Effector memory CD4-positive, alpha-beta T cell (primary cell): ENCODE measurements at regions not wholly inside any gene's neighbourhood (a gene's known extent, or its start where the extent isn't known, plus 50 kb on each side); places are given as distances from the start of the nearest gene placed in this dataset.

ENCODE experiments used
- DNase-seq, 3 donors: peaks; one replicate each; pipeline ENCODE4 v3.0.0-alpha.2; 2020
- H3K27ac ChIP-seq: 2 replicates; pipeline ENCODE4 v1.7.0; 2013; ENCODE audit warnings: mild to moderate bottlenecking, low read length, moderate library complexity; ENCODE audit not compliant: insufficient read depth, poor library complexity, severe bottlenecking
- H3K27me3 ChIP-seq: replicated peaks from 2 replicates; pipeline ENCODE4 v1.7.0; 2013; ENCODE audit warnings: mild to moderate bottlenecking, low read length; ENCODE audit not compliant: insufficient read depth, control insufficient read depth, poor library complexity, severe bottlenecking
- H3K36me3 ChIP-seq: 2 replicates; pipeline ENCODE4 v1.7.0; 2013; ENCODE audit warnings: mild to moderate bottlenecking, low read length, moderate library complexity; ENCODE audit not compliant: control insufficient read depth, insufficient read depth
- H3K4me1 ChIP-seq: 2 replicates; pipeline ENCODE4 v1.7.0; 2013; ENCODE audit warnings: low read length, mild to moderate bottlenecking; ENCODE audit not compliant: control insufficient read depth, insufficient read depth, poor library complexity, severe bottlenecking
- H3K4me3 ChIP-seq: 2 replicates; pipeline ENCODE4 v1.7.0; 2013; ENCODE audit warnings: low read length, low read depth, mild to moderate bottlenecking; ENCODE audit not compliant: insufficient read depth, poor library complexity, severe bottlenecking
- H3K9me3 ChIP-seq: 2 replicates; pipeline ENCODE4 v1.7.0; 2013; ENCODE audit warnings: mild to moderate bottlenecking, low read length, moderate library complexity; ENCODE audit not compliant: control insufficient read depth

DNA sequence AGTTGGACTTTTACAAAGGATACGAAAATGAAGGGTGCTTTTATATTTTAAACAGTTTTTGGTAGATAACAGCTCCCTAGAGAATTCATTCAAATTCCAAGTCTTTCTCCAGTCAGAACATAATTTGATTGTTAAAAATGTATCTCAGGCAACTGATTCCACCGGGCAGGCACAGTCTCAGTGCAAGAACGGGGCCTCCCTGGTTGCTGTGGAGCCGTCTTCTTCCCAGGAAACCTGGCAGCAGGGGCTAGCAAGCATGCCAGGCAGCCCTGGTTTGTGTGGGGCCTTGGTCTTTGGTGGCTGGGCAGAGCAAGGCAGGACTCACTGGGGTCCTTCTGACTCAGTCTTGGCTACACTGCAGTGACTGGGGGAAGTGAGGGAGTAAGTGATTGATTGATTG lies 143.5 kb downstream of the NXNL2 start:
- no peak overlapping the region for H3K4me3 ChIP-seq

DNA sequence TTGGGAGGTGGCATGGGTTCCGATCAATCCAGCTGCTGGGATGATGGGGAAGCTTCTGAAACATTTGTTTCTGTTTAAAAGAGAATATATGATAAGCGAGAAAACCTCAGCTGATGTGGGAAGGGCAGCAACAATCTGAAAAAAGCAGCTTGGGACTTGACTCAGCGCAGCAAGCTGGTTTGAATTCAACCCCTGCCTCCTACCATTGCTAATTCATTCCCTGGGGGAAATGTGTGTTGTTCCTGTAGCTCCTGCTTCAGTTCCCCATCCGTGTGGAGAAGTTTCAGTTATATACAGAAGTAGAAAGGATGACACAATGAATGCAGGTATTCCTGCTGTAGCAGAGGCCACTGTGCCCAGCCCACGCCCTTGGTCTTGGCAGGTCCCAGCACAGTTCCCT lies 145.1 kb downstream of the NXNL2 start:
- DNase-seq = no peak
- Histone ChIP-seq H3K9me3 (no peaks in the 10 kb centered on the region), H3K27me3 (no peaks in the 10 kb centered on the region), H3K4me3 (no peak overlapping the region), H3K36me3 (no peaks in the 10 kb centered on the region), H3K4me1 (no peaks in the 10 kb centered on the region), H3K27ac (no peak overlapping the region)

More for the DNA sequence above, 143.5 kb downstream of the NXNL2 start:
- H3K4me1 ChIP-seq = no peaks in the 10 kb centered on the region
- H3K9me3 ChIP-seq = no peaks in the 10 kb centered on the region
- H3K27ac ChIP-seq = no peak overlapping the region
- DNase-seq = no peak
- no peaks in the 10 kb centered on the region for H3K36me3 ChIP-seq
- no peaks in the 10 kb centered on the region for H3K27me3 ChIP-seq

DNA sequence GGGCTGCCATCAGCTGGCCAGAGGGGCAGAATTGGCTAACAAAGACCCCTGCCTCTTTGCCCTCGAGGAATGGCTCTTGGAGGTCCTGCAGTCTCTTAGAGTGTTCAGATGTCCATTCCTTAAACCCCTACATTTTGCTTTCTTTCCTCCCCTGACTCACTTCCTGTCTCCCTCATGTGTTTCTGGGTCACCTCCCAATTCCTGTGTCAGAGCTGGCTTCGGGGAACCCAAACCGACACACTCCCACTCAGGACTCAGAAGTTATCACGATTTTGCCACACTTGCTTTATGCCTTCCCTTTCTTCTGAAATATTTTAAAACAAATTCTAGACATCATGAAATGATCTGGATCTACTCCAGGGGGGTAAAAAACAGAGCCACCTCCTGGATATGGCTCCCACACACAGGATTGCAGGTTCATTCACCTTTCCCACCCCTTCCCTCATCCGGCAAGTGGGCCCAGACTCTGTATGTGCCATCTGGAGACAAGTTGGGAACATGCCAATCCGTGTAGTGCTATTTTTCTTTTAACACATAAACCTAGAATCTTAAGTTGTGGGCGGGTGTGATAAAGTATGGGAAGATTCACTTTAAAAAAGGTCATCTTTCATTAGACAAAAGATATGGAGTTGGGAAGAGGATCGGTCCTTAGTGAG lies 145.7 kb downstream of the NXNL2 start:
- Histone ChIP-seq H3K4me1 (no peaks in the 10 kb centered on the region), H3K9me3 (no peaks in the 10 kb centered on the region), H3K27ac (no peak overlapping the region), H3K4me3 (no peak overlapping the region), H3K36me3 (no peaks in the 10 kb centered on the region), H3K27me3 (no peaks in the 10 kb centered on the region)
- no peak for DNase-seq

DNA sequence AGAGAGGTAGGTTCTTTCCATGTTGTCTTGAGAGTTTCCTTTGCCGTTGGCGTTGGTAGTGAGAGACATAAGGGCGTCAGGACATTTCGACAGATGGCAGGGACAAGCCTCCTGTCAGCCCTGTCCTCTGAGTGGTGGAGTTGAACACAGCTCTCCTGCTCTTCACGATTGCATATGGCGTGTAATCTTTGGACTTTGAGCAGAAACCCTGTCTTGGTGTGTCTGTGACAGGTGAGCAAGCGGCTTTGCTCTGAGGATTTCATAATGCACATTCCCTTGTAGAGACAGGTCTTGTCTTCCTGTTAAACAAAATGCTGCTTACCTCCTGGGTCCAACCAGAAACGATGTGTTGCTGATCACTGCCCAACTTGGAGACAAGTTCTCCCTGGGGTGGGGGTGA lies 146.5 kb downstream of the NXNL2 start:
- no peak for DNase-seq

DNA sequence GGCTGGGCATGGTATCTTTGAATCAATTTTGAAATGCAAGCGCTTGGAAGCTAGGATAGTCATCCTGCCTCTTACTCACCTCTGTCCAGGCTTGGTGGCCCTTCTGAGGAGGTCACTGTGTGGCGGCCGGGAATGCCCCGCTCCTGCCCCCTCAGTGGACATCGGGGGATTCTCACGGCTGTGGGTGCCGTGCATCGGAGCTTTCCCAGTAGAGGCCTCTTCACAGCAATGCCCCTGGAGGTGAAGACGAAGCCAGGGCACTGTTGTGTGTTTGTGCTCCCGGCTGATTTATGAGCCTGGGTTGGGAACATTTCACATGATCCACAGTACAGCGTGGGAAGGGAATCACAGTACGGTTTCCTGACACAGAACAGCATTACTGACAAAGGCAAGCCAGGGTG lies 147.5 kb downstream of the NXNL2 start:
- Histone ChIP-seq H3K27me3 (no peaks in the 10 kb centered on the region), H3K9me3 (no peaks in the 10 kb centered on the region), H3K4me3 (no peak overlapping the region), H3K27ac (no peak overlapping the region), H3K36me3 (no peaks in the 10 kb centered on the region), H3K4me1 (no peaks in the 10 kb centered on the region)
- DNase-seq = no peak

More for the DNA sequence above, 146.5 kb downstream of the NXNL2 start:
- Histone ChIP-seq H3K9me3 (no peaks in the 10 kb centered on the region), H3K4me3 (no peak overlapping the region), H3K27me3 (no peaks in the 10 kb centered on the region), H3K27ac (no peak overlapping the region), H3K4me1 (no peaks in the 10 kb centered on the region), H3K36me3 (no peaks in the 10 kb centered on the region)

DNA sequence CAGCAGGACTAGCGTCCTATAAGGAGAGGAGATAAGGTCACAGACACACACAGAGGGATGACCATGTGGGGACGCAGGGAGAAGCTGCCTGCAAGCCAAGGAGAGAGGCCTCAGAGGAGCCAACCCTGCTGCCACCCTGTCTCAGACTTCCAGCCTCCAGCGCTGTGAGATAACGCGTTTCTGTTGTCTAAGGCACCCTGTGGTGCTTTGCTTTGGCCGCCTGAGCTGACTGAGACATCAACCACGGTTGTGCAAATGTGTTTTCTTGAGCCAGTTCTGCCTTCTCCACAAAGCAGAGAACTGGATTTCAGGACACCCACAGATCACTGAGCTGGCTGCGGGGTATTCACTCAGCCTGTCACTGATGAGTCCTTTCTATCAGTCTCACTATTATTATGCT lies 149.1 kb downstream of the NXNL2 start:
- Histone ChIP-seq H3K27ac (no peak overlapping the region), H3K9me3 (no peaks in the 10 kb centered on the region), H3K4me3 (no peak overlapping the region), H3K4me1 (no peaks in the 10 kb centered on the region), H3K36me3 (no peaks in the 10 kb centered on the region), H3K27me3 (no peaks in the 10 kb centered on the region)
- no peak for DNase-seq

DNA sequence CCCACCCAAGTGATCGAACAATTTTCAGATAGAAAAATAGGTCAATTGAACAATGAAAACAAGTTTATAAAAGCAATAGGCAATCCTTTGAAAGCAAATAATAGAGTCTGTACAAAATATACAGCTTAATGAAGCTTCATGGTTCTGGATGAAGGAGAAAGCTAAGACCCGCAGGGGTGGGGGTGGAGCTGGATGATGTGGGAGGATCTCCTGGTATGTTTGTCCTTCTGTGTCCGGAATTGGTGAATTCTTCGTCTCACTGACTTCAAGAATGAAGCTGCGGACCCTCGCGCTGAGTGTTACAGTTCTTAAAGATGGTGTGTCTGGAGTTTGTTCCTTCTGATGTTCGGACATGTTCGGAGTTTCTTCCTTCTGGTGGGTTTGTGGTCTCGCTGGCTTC lies 149.9 kb downstream of the NXNL2 start:
- H3K27ac ChIP-seq = no peak overlapping the region
- H3K9me3 ChIP-seq = no peaks in the 10 kb centered on the region
- no peaks in the 10 kb centered on the region for H3K36me3 ChIP-seq
- no peaks in the 10 kb centered on the region for H3K27me3 ChIP-seq
- DNase-seq = no peak
- no peaks in the 10 kb centered on the region for H3K4me1 ChIP-seq
- no peak overlapping the region for H3K4me3 ChIP-seq

DNA sequence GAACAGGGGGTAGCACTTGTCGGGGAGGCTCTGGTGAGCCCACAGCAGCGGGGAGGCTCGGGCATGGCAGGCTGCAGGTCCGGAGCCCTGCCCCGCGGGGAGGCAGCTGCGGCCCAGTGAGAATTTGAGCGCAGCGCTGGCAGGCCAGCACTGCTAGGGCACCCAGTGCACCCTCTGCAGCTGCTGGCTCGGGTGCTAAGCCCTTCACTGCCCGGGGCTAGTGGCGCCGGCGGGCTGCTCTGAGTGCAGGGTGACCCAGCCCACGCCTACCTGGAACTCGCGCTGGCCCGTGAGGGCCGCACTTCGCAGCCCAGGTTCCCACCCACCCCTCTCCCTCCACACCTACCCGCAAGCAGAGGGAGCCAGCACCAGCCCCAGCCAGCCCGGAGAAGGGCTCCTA lies 151.0 kb downstream of the NXNL2 start:
- Histone ChIP-seq H3K27me3 (no peaks in the 10 kb centered on the region), H3K4me3 (no peak overlapping the region), H3K27ac (no peak overlapping the region), H3K9me3 (no peaks in the 10 kb centered on the region), H3K4me1 (no peaks in the 10 kb centered on the region), H3K36me3 (no peaks in the 10 kb centered on the region)
- no peak for DNase-seq

DNA sequence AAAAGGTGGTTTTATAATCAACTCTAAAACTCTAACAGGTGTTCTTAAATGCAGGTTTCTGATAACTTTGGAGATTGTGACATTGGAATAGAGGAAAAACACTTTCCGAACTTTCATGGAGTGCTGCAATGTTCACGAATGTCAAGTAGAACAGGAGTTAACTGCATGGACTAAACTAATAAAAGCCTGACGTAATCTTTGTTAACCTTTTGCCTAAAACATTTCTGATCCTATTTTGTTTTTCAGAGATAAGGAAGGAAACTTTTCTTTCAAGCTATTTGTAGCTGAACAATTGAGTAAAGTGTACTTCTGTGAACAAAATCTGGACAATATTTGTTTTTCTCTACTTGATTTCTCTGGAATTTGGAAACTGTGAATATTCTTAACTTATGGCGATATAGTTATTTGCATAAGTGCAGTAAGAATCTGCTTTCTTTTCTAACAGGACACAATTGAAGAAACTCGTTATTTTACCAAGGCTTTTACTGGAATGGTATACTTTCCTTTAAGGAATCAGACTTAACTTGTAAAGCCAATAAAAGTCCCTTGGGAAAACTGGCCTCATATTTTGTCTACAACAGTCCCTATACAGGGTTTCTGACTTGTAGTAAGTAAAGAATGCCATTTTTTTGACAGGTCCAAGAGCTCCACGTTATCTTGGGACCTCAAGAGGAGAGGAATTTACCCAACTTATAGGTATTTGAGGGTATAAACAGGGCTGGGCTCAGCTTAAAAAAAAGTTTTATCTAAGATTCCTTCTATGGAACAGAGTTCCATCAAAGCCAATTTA lies 154.7 kb downstream of the NXNL2 start:
- peaks cover 5% of the 10 kb centered on the region for H3K9me3 ChIP-seq
- H3K36me3 ChIP-seq = no peaks in the 10 kb centered on the region
- no peaks in the 10 kb centered on the region for H3K4me1 ChIP-seq
- no peak for DNase-seq
- no peaks in the 10 kb centered on the region for H3K27me3 ChIP-seq
- H3K4me3 ChIP-seq = no peak overlapping the region
- H3K27ac ChIP-seq = no peak overlapping the region

DNA sequence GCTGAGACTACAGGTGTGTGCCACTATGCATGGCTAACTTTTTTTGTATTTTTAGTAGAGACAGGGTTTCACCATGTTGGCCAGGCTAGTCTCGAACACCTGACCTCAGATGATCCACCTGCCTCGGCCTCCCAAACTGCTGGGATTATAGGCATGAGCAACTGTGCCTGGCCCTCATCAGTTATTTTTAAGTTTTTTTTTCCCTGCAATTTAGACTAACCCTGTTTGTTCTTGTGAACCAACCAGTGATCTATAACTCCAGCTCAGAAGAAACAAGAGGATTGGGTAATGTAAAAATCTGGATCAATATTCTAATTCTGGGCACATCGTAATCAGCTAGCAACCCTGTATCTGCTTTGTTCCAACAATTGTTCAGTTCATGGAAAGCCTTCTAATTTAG lies 155.7 kb downstream of the NXNL2 start:
- Histone ChIP-seq H3K9me3 (peaks cover 5% of the 10 kb centered on the region), H3K36me3 (no peaks in the 10 kb centered on the region), H3K4me1 (no peaks in the 10 kb centered on the region), H3K4me3 (no peak overlapping the region), H3K27me3 (no peaks in the 10 kb centered on the region), H3K27ac (no peak overlapping the region)
- no peak for DNase-seq
